HCT116 (cell line): ENCODE measurements at regions not wholly inside any gene's neighbourhood (a gene's known extent, or its start where the extent isn't known, plus 50 kb on each side); places are given as distances from the start of the nearest gene placed in this dataset.

Source experiments
- ATAC-seq: fragments of 200-7000 bp; cut with Tn5 transposase; 2 replicates; pipeline ENCODE4 v1.9.1; 2020; ENCODE audit warnings: mild to moderate bottlenecking, moderate library complexity
- BruUV-seq: library from RNA; stranded (reverse); fragments of 400-500 nt; replicated peaks from 2 replicates; lab custom pipeline; 2021; lab: Mats Ljungman, UMichigan
- CTCF ChIA-PET: fragments of 300-600 bp; sonication (Branson Sonifier 250); formaldehyde crosslinking; loops from one replicate; lab custom pipeline; 2021; ENCODE audit warnings: antibody characterized with exemption; lab: Charles Lee
- POLR2A ChIA-PET: fragments of 300-600, 350-600 bp; sonication (Branson Sonifier 250); formaldehyde crosslinking; loops from one replicate; lab custom pipeline; 2021; ENCODE audit warnings: antibody characterized with exemption; lab: Charles Lee
- RAD21 ChIA-PET, 2 experiments: fragments of 300-600 bp; sonication (Branson Sonifier 250); formaldehyde crosslinking; loops; one replicate each; lab custom pipeline; 2023; ENCODE audit warnings: low total read pairs in 2 of 2; ENCODE audit not compliant: uncharacterized antibody in 2 of 2, unreplicated experiment in 2 of 2, low non-redundant PET in 1 of 2; lab: Charles Lee
- DNase-seq: peaks from one replicate; pipeline ENCODE4 v3.0.0-alpha.2; 2010; ENCODE audit warnings: low read depth, low spot score
- H2AFZ ChIP-seq: fragments of 200-600 bp; shearing (Covaris generic), sonication (generic); 2 replicates; pipeline ENCODE4 v1.6.1; 2017; ENCODE audit warnings: low read depth, mixed run types, mixed read lengths, antibody characterized with exemption, low read length; ENCODE audit not compliant: poor library complexity, severe bottlenecking
- H3K27ac ChIP-seq: 2 replicates; pipeline ENCODE4 v1.5.1; 2012; ENCODE audit warnings: low read depth, low read length
- H3K27me3 ChIP-seq: fragments of 200-600 bp; sonication (generic); 2 replicates; pipeline ENCODE4 v1.6.1; 2016; ENCODE audit warnings: mixed run types, low read length, mixed read lengths; ENCODE audit not compliant: insufficient read depth
- H3K36me3 ChIP-seq, 2 experiments: fragments of 200-500 bp in 1 of 2; fragments of 200-600 bp in 1 of 2; sonication (Bioruptor generic) in 1 of 2; sonication (generic) in 1 of 2; 2 replicates each; pipeline versions ENCODE4 v1.5.1 to v1.6.1; 2014 to 2016; ENCODE audit warnings: low read length in 2 of 2, inconsistent platforms in 1 of 2, mixed read lengths in 1 of 2, mixed run types in 1 of 2; ENCODE audit not compliant: insufficient read depth in 2 of 2, control insufficient read depth in 1 of 2
- H3K4me1 ChIP-seq, 2 experiments: fragments of 200-600 bp in 1 of 2; sonication (generic) in 1 of 2; 2 replicates each; pipeline versions ENCODE4 v1.5.1 to v1.6.1; 2012 to 2017; ENCODE audit warnings: low read length in 2 of 2, inconsistent platforms in 1 of 2, mild to moderate bottlenecking in 1 of 2, mixed read lengths in 1 of 2, mixed run types in 1 of 2, moderate library complexity in 1 of 2; ENCODE audit not compliant: insufficient read depth in 2 of 2, control insufficient read depth in 1 of 2
- H3K4me2 ChIP-seq: fragments of 200-600 bp; sonication (generic); 2 replicates; pipeline ENCODE4 v1.6.1; 2017; ENCODE audit warnings: mixed run types, low read length, mixed read lengths
- H3K4me3 ChIP-seq, 2 experiments: fragments of 200-600 bp in 1 of 2; sonication (generic) in 1 of 2; replicated peaks in 1 of 2; 2 replicates each; pipeline ENCODE4 v1.5.1; 2011 to 2016; ENCODE audit warnings: low read length in 2 of 2, control low read depth in 1 of 2, low read depth in 1 of 2, mild to moderate bottlenecking in 1 of 2, mixed read lengths in 1 of 2, mixed run types in 1 of 2
- H3K79me2 ChIP-seq: fragments of 200-600 bp; sonication (generic); 2 replicates; pipeline ENCODE4 v1.6.1; 2017; ENCODE audit warnings: mild to moderate bottlenecking, mixed run types, low read length, moderate library complexity, mixed read lengths; ENCODE audit not compliant: insufficient read depth
- H3K9ac ChIP-seq: fragments of 200-600 bp; sonication (generic); 2 replicates; pipeline ENCODE4 v1.6.1; 2016; ENCODE audit warnings: low read length, mixed read lengths
- H3K9me2 ChIP-seq: fragments of 200-600 bp; sonication (generic), shearing (Covaris generic); 2 replicates; pipeline ENCODE4 v1.6.1; 2017; ENCODE audit warnings: mixed run types, mild to moderate bottlenecking, moderate library complexity; ENCODE audit not compliant: insufficient read depth
- H3K9me3 ChIP-seq, 2 experiments: fragments of 200-500 bp in 1 of 2; fragments of 200-600 bp in 1 of 2; sonication (Bioruptor generic) in 1 of 2; sonication (generic) in 1 of 2; 2 replicates each; pipeline ENCODE4 v1.6.1; 2014 to 2017; ENCODE audit warnings: low read length in 2 of 2, mixed read lengths in 2 of 2, inconsistent platforms in 1 of 2, low read depth in 1 of 2, mild to moderate bottlenecking in 1 of 2, mixed run types in 1 of 2, moderate library complexity in 1 of 2; ENCODE audit not compliant: control insufficient read depth in 1 of 2, insufficient read depth in 1 of 2
- H4K20me1 ChIP-seq: fragments of 200-600 bp; sonication (generic), shearing (Covaris generic); 2 replicates; pipeline ENCODE4 v1.6.1; 2017; ENCODE audit warnings: mixed run types, mild to moderate bottlenecking, moderate library complexity; ENCODE audit not compliant: insufficient read depth
- CBX3 ChIP-seq: IDR thresholded peaks from 2 replicates; pipeline ENCODE4 v1.6.1; 2012; ENCODE audit warnings: low read depth
- CEBPB ChIP-seq: IDR thresholded peaks from 2 replicates; pipeline ENCODE4 v1.6.1; 2012; ENCODE audit warnings: low read depth
- ELF1 ChIP-seq: IDR thresholded peaks from 2 replicates; pipeline ENCODE4 v1.6.1; 2012; ENCODE audit warnings: low read depth, borderline replicate concordance
- EZH2 ChIP-seq: fragments of 200-600 bp; sonication (generic); IDR thresholded peaks from 2 replicates; pipeline ENCODE4 v1.6.1; 2017; ENCODE audit warnings: antibody characterized with exemption, mixed run types
- EZH2phosphoT487 ChIP-seq: fragments of 200-600 bp; IDR thresholded peaks from 2 replicates; pipeline ENCODE4 v1.6.1; 2018; ENCODE audit warnings: antibody characterized with exemption, borderline replicate concordance
- FOSL1 ChIP-seq: IDR thresholded peaks from 2 replicates; pipeline ENCODE4 v1.6.1; 2012; ENCODE audit warnings: low read depth
- MAX ChIP-seq: IDR thresholded peaks from 2 replicates; pipeline ENCODE4 v1.6.1; 2012
- POLR2A ChIP-seq: IDR thresholded peaks from 2 replicates; pipeline ENCODE4 v1.7.0; 2011; ENCODE audit warnings: borderline replicate concordance; ENCODE audit not compliant: insufficient read depth, insufficient read length; ENCODE audit errors: extremely low read depth
- SP1 ChIP-seq: IDR thresholded peaks from 2 replicates; pipeline ENCODE4 v1.6.1; 2012; ENCODE audit warnings: low read depth
- YY1 ChIP-seq: IDR thresholded peaks from 2 replicates; pipeline ENCODE4 v1.6.1; 2011; ENCODE audit warnings: low read length, low read depth, moderate library complexity, mild to moderate bottlenecking; ENCODE audit not compliant: insufficient replicate concordance; ENCODE audit errors: extremely low read depth
- ZBTB33 ChIP-seq: IDR thresholded peaks from 2 replicates; pipeline ENCODE4 v1.6.1; 2011; ENCODE audit warnings: mild to moderate bottlenecking, low read length, moderate library complexity; ENCODE audit not compliant: insufficient replicate concordance; ENCODE audit errors: extremely low read depth
- ZFX ChIP-seq: fragments of 450-650 bp; IDR thresholded peaks from 2 replicates; pipeline ENCODE4 v1.6.1; 2017
- intact Hi-C: fragments of 100-400 bp; cut with micrococcal nuclease; formaldehyde crosslinking; loops from 2 replicates; pipeline ENCODE4 v1.10.0; 2022

- Histone ChIP-seq H3K9me2 (no peaks in the 10 kb centered on the region), H3K36me3 (no peaks in the 10 kb centered on the region), H4K20me1 (no peaks in the 10 kb centered on the region), H3K4me3 (no peak overlapping the region), H3K79me2 (no peaks in the 10 kb centered on the region), H3K27ac (no peak overlapping the region), H3K27me3 (no peaks in the 10 kb centered on the region), H2AFZ (no peak overlapping the region), H3K4me2 (no peak overlapping the region), H3K4me1 (no peaks in the 10 kb centered on the region), H3K9me3 (peaks cover 9 to 11% of the 10 kb centered on the region in 2 experiments; a peak in 2 of 4 replicates), H3K9ac (no peak overlapping the region)
- ATAC-seq (no peak), DNase-seq (no peak)
- intact Hi-C loops = no loop called here
- CTCF ChIA-PET = no interaction called here
- RAD21 ChIA-PET = no interaction called here
- BruUV-seq = no TSS peak
- POLR2A ChIA-PET = no interaction called here
- TF ChIP-seq YY1 (no peak), ELF1 (no peak), ZFX (no peak), CEBPB (no peak), FOSL1 (no peak), EZH2 (no peak), POLR2A (no peak), MAX (no peak), SP1 (no peak), ZBTB33 (no peak), EZH2phosphoT487 (no peak), CBX3 (no peak)
These were observed 462.1 kb upstream of the DPP6 start for GRCh38 chr7:153590136-153590535.
